WERI-Rb-1 (cell line): ENCODE measurements at regions not wholly inside any gene's neighbourhood (a gene's known extent, or its start where the extent isn't known, plus 50 kb on each side); places are given as distances from the start of the nearest gene placed in this dataset.

ENCODE experiments used
- DNase-seq: peaks from one replicate; pipeline ENCODE4 v3.0.0-alpha.2; 2020
- H3K27ac ChIP-seq: fragments of 250-450 bp; sonication (Bioruptor Pico); 2 replicates; pipeline ENCODE4 v1.5.1; 2020; ENCODE audit warnings: mild to moderate bottlenecking, moderate library complexity
- H3K27me3 ChIP-seq: fragments of 250-450 bp; sonication (Bioruptor Pico); 2 replicates; pipeline ENCODE4 v1.5.1; 2021; ENCODE audit warnings: mild to moderate bottlenecking, low read depth, moderate library complexity; ENCODE audit not compliant: insufficient read depth, severe bottlenecking
- H3K36me3 ChIP-seq: fragments of 250-450 bp; sonication (Bioruptor Pico); 2 replicates; pipeline ENCODE4 v1.5.1; 2020; ENCODE audit warnings: mild to moderate bottlenecking, moderate library complexity
- H3K4me3 ChIP-seq: 2 replicates; pipeline ENCODE4 v1.5.1; 2011; ENCODE audit warnings: low read depth, mild to moderate bottlenecking, control low read depth, low read length
- H3K9me3 ChIP-seq: fragments of 250-450 bp; sonication (Bioruptor Pico); 2 replicates; pipeline ENCODE4 v1.5.1; 2021; ENCODE audit warnings: mild to moderate bottlenecking, moderate library complexity; ENCODE audit not compliant: severe bottlenecking
- CTCF ChIP-seq: IDR thresholded peaks from 2 replicates; pipeline ENCODE4 v1.5.1; 2011; ENCODE audit warnings: low read depth, mild to moderate bottlenecking, control low read depth, inconsistent platforms, low read length

DNA sequence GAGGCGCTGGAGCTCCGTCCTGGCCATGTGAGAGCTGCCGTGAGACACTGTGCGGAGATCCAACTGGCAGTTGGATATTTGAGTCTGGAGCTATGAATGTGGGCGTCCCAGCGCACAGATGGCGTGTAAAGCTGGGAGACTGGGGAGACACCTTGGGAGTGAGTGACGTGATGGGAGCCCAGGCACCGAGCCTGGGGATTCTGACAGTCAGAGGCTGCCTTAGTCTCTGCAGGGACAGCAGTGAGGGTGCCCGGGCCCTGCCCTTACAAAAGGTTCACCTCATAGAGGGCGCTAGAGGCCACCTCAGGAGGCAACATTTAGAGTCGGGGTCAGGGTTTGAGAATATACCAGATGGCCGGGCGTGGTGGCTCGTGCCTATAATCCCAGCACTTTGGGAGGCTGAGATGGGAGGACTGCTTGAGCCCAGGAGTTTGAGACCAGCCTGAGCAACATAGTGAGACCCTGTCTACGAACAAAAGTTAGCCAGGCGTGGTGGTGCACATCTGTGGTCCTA lies 194.1 kb upstream of the GSE1 start:
- peak; percentile 47 for TF ChIP-seq CTCF
- no peak overlapping the region for H3K4me3 ChIP-seq
- H3K9me3 ChIP-seq, result no peaks in the 10 kb centered on the region
- H3K27ac ChIP-seq, result peak overlapping the region; percentile 82
- no peaks in the 10 kb centered on the region for H3K36me3 ChIP-seq
- H3K27me3 ChIP-seq, result no peaks in the 10 kb centered on the region
- DNase-seq, result peak; percentile 77

- Histone ChIP-seq H3K36me3 (no peaks in the 10 kb centered on the region), H3K9me3 (no peaks in the 10 kb centered on the region), H3K27ac (peak overlapping the region; percentile 82), H3K27me3 (no peaks in the 10 kb centered on the region), H3K4me3 (no peak overlapping the region)
- no peak for DNase-seq
- TF ChIP-seq CTCF, result no peak
These were observed 193.4 kb upstream of the GSE1 start for GRCh38 chr16:85419503-85420408.

GRCh38 chr16:85420501-85421337 lies 192.4 kb upstream of the GSE1 start:
- Histone ChIP-seq H3K27me3 (no peaks in the 10 kb centered on the region), H3K36me3 (no peaks in the 10 kb centered on the region), H3K27ac (peak overlapping the region; percentile 31), H3K4me3 (no peak overlapping the region), H3K9me3 (no peaks in the 10 kb centered on the region)
- peak; percentile 52 for TF ChIP-seq CTCF
- no peak for DNase-seq

GRCh38 chr16:85421338-85422195 lies 191.6 kb upstream of the GSE1 start:
- H3K4me3 ChIP-seq, result no peak overlapping the region
- H3K36me3 ChIP-seq, result no peaks in the 10 kb centered on the region
- no peak for TF ChIP-seq CTCF
- DNase-seq, result no peak
- H3K9me3 ChIP-seq, result no peaks in the 10 kb centered on the region
- no peaks in the 10 kb centered on the region for H3K27me3 ChIP-seq
- H3K27ac ChIP-seq, result peak overlapping the region; percentile 39

GRCh38 chr16:85422196-85422631 lies 190.9 kb upstream of the GSE1 start:
- H3K9me3 ChIP-seq, result no peaks in the 10 kb centered on the region
- DNase-seq, result peak; percentile 28
- no peak overlapping the region for H3K4me3 ChIP-seq
- peak overlapping the region; percentile 39; the same call in 1 of the 2 replicates for H3K27ac ChIP-seq
- TF ChIP-seq CTCF, result no peak
- H3K27me3 ChIP-seq, result no peaks in the 10 kb centered on the region
- no peaks in the 10 kb centered on the region for H3K36me3 ChIP-seq
